HG02970 (cell line): ENCODE measurements at regions not wholly inside any gene's neighbourhood (a gene's known extent, or its start where the extent isn't known, plus 50 kb on each side); places are given as distances from the start of the nearest gene placed in this dataset.

Source experiments
- ATAC-seq: cut with Tn5 transposase; IDR thresholded peaks from one replicate; pipeline ENCODE4 v1.9.1; 2021; ENCODE audit warnings: mild to moderate bottlenecking, moderate library complexity, moderate number of reproducible peaks; ENCODE audit not compliant: unreplicated experiment, low FRiP score

DNA sequence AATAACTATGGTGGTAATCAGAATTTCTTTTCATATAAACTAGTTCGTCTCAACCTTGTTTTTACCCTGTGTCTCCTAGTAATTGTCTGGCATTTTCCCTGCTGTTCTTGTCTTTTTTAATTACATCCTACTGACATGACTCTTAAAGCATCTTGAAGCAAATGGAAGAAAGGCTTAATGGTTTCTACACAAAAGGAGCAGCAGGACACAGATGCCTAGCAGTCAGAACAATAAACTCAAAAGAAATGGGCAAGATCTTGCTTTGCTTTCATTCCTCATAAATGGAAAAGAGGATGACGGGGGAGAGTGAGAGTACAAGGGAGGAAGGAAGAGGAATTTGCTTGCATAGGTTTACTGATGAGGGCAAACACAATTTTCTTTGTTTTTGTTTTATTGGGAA is 293.2 kb upstream of the EMCN start:
- no peak for ATAC-seq

DNA sequence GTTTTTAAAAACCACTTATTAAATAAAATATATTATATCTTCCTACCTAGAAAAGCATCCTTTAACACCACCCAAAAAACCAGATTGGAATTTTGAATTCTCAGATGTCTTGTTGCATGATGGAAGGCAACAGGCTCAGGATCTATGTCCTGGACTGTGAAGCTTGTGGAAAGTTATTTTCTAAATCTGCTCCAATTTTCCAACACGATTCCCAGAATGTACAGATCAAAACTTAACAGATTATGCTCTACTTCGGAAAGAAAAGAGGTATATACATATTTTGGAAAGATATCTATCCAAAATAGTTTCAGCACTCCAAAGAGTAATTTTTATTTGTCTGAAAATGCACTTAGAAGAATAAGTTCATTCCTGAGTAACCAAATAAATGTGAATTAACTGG is 291.7 kb upstream of the EMCN start:
- ATAC-seq: no peak

GRCh38 chr4:100806988-100807387 is 289.2 kb upstream of the EMCN start:
- ATAC-seq: no peak

- no peak for ATAC-seq
Observed at GRCh38 chr4:100805538-100805937, 287.7 kb upstream of the EMCN start.

DNA sequence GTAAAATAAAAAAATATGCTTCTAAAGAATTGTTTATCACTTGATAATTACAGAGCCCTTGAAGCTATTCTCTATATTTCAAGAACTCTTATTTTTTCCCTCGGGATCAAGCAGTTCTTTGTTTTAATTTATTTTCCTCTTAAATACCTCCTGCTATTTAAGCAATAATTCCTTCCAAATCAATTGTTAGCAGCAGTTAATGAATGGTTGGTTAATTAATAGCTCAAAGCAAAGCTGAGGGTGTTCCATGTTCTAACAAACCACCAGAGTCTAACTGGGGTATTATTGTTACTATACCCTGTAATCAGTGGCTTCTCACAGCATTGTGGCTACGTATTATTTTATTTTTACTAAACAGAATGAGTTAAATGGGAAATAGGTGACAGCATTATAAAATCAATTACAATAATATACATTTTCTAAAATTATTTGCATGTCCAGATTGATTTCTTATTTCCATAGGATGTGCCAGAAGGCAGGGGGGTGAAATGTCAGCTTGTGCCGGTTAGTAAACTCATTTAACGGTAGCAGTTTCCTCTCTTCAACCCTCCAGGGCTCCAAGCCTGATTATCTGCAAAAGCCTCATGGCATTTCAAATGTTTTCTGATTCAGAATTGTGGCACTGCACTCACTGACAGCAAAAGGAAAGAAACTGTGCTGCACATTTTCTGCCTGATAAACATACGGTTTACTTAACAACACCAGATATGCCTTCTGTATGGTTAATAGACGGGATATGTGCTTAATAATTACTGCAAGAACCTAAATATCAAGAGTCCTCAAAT is 286.9 kb upstream of the EMCN start:
- ATAC-seq: no peak

DNA sequence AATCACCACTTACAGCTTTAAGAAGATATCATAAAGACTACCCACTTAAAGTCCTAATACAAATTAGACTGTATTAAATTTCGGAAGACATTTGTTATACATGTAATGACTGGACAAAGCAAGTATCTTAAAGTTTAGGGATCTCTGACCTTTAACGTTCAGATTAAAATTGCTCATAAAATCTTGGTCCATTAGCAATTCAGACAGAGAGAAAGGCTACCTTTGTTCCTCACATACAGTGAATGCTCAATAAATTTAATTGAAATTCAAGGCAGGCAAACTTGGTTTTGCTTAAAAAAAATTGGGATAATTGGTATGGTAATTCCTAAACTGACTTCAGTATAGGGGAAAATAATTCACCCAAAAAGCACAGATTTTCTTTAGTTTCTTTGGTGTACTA is 285.9 kb upstream of the EMCN start:
- no peak for ATAC-seq

DNA sequence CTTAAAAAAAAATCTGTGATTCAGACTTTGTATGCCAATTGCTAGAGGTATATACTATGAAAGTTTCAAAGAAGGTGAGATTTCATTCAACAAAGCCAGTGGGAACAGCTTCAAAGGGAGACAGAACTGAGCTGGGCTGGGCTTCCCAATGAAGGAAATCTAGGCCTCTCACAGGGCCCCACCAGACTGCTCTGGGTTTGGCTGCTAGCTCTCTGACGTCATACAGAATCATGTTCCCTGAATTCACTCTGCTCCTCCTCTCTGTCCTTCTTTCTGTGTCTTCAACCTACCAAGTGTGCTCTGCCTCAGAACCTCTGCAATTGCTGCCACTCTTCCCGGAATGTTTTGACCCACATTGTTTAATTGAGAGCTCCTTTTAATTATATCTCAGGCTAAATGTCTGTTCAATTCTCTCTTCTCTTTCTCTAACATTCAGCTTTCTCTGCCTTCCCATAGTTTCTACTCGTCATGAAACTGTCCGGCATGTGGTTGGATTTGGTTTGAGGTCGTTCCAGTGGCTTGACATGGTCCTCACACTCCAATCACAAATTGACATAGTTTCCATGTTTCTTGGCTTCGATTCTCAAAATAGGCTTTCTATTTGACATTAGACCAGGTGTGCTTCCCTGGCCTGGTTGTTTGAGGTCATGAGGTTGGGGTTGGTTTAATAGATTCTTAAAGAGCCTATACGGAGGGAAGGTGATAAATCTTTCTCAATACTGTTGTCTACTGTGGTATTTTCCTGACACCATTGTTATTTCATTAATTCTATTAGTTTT is 282.1 kb upstream of the EMCN start:
- no peak for ATAC-seq

DNA sequence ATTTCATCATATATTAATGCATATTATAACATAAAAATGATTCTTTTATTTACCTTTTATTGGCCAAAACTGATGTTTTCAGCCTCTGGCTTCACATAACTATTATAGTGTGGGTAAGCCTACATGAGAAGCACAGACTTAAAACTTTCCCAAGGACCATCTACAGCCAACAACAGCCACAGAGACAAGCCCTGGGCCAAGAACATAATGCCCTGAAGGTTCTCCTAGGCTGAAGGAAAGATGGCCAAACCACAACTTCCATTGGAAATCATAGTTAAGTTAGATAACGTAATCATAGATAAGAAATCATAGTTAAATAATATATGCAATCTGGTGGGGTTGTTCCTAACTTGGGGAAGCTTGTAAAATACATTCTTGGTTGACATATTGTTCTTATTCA is 280.0 kb upstream of the EMCN start:
- ATAC-seq: no peak

GRCh38 chr4:100797356-100797755 is 279.5 kb upstream of the EMCN start:
- ATAC-seq: no peak

GRCh38 chr4:100796332-100796731 is 278.5 kb upstream of the EMCN start:
- ATAC-seq: no peak

DNA sequence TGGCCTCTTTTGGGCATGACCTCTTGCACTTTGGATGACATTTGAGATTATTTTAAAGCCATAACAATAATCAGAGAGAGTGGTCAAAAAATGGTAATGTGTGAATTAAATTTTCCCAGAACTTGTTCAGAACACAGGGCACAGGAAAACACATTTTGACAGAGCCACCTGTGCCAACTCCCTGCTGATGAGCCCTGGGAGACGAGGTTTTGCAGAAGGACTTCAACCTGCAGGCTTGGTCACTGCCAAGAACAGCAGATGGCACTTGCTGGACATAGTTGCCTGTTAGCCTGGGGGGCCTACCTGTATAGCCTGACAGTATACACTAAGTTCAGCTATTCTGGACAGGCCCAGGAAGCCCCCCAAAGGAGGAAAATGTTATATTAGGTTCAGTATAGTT is 277.8 kb upstream of the EMCN start:
- ATAC-seq: no peak

GRCh38 chr4:100790836-100791615 is 273.2 kb upstream of the EMCN start:
- ATAC-seq: no peak

GRCh38 chr4:100789991-100790390 is 272.2 kb upstream of the EMCN start:
- no peak for ATAC-seq

GRCh38 chr4:100786481-100786880 is 268.7 kb upstream of the EMCN start:
- ATAC-seq: no peak

GRCh38 chr4:100782356-100782755 is 264.5 kb upstream of the EMCN start:
- no peak for ATAC-seq

GRCh38 chr4:100781435-100781834 is 263.6 kb upstream of the EMCN start:
- ATAC-seq: no peak

- ATAC-seq: no peak
Observed at GRCh38 chr4:100780126-100780525, 262.3 kb upstream of the EMCN start.

- ATAC-seq: no peak
Observed at GRCh38 chr4:100778431-100778830, 260.6 kb upstream of the EMCN start.

DNA sequence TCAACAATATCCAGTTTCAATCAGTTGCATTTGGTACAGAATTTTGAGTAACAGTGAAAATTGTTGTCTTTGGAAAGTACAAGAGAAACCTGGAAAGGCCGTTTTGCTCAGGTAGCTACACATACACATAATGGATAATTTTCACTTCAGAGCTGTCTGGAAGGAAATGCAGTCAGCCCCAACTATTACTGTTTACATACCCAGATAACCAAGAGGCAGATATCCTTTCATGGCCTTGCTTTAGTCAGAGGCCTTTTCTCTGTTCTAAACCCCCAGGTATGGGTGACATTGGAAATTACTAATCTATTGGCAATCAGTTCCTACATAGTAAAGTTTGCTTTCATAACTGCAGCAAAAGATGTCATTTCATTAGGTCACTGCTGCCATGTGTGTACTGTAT is 244.9 kb upstream of the EMCN start:
- no peak for ATAC-seq

- no peak for ATAC-seq
Observed at GRCh38 chr4:100754751-100755150, 236.9 kb upstream of the EMCN start.

- no peak for ATAC-seq
Observed at GRCh38 chr4:100746141-100746739, 228.4 kb upstream of the EMCN start.
